NCI-H146 (cell line): ENCODE measurements at regions not wholly inside any gene's neighbourhood (a gene's known extent, or its start where the extent isn't known, plus 50 kb on each side); places are given as distances from the start of the nearest gene placed in this dataset.

Experiments
- DNase-seq: peaks from one replicate; lab custom pipeline; 2025; lab: John Stamatoyannopoulos, UW

DNA sequence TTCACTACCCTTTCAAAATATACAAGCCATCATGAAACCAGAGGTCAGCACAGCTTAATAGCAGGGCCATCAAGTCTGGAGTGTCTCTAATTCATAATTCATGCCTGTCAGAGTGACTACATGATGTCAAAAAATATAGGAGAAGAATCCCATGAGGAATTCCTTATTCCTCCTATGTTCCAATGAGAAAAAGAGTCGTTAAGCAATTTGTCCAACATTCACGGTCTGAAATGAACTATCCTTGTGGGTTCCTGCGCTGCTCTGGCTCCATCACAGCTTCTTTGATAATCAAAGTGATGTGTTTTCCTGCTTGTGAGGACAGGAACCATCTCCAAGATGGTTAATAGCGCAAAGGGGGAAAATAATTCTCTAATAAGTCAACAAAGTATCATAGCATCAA lies 560.4 kb upstream of the KLHL29 start:
- DNase-seq = no peak

DNA sequence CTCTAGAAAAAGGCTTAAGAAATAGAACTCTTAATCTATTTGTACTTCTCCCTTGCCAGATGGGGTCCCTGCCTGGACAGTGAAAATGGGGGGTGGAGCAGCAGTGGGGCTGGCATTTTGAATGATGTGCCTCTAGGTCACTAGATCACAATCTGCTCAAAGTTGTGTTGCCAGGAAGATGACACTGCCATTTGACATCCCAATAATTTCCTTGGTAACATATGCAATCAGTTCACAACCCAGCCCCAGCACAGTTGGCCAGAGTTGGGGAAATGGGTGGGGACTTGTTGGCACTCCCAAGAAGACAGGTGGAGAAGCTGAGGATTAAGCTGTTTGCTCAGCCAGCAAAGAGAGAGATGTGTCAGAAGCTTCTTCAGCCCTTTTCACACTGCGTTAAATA lies 558.3 kb upstream of the KLHL29 start:
- DNase-seq = no peak

DNA sequence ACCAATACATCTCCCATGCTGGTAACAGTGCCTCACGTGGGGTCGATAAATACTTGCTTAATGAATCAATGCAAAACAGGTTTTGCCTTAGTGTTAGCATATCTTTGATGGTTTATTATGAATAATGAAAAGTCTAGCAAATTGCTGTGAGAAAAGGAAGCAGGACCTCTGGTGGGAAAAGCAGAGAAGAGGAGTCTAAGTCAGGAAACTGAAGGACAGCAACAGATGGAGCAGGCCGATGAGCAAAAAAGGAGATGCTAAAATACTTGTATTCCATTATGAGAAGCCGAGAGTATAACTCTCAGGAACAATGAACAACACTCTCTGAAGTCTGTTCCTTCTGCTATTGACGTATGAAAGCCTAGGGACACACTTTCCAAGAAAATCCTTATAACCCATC lies 555.2 kb upstream of the KLHL29 start:
- DNase-seq = no peak

DNA sequence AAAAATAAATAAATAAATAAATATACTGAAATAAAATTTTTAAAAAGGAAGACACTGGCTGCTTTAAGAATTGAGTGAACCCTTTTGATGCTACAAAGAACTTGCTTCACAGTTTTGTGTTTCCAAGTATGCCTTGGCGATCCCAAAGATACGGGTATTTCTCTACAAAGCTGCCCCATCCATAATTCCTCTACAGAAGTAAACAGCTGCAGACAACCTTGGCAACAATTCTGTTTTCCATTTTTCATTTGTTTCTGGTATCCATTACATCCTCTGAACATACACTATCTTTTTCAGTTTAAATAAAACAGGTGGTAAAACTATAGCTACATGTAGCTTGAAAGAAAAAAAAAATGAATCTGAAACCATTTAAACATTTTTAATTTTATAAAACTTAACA lies 552.8 kb upstream of the KLHL29 start:
- DNase-seq = no peak

DNA sequence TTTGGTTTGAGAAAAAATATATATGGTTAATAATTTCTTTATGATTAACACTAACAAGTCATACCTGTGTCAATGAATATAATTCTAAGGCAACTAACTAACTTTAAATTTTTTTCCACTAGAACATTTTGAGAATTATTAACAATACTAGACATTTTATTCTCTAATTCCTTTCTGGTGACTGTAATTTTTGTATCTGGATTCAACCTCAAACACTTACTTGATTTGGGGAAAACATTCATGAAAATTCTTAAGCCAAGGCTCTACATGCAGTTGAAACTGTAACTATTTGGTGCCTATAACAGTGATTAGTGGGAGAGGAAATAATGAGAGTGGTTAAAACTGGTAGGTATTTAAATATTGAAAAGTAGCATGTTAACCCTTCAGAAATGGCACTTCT lies 546.5 kb upstream of the KLHL29 start:
- no peak for DNase-seq

DNA sequence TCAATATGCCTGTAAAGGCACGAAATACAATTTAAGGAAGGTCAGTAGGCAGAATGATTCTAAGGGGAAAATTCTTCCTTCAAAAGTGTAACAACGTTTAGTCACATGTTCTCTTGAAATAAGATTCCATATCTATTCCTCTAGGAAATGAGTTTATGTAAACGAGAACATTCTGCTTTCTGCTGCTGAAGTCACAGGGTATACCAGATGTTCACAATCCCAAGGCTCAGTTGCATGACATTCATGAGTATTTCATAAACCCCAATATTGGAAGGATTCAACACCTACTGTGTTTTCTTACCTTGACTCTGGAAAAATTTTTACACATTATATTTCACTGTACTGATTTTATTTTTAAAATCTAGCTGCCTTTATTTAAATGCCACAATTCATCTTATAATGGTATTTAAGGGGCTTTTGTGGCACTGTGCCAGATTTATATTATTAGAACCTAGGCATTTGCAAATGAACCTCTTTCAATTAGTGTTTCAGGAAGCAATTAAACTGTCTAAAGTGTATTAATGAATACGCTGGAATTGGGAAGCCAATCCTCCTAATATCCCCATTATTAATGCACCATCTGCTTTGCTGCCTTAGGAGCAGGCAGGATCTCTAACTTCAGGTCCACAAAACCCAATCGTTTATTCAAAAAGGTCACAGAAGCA lies 542.6 kb upstream of the KLHL29 start:
- DNase-seq = no peak

DNA sequence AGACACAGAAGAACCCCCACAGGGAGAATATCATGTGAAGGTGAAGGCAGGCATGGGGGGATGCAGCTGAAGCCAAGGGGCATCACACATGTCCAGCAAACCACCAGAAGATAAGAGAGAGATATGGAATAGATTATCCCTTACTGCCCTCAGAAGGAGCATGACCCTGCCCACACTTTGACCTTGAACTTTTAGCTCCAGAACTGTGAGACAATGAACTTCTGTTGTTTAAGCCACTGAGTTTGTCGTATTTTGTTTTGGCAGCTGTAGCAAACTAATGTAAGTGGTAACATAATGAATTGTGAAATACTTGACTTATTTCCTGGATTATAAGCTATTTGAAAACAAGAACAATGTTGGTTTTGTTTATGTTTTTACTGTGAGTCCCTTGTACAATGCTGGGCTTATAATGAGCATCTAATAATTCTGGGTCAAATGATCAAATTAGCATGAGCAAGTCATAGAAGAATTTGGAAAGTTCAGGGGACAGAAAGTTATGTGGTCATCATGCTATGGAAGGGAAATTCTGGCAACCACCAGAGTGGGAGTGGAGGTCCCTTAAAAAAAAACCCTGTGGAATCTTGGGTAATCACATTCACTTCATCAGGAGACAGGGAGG lies 541.0 kb upstream of the KLHL29 start:
- no peak for DNase-seq

DNA sequence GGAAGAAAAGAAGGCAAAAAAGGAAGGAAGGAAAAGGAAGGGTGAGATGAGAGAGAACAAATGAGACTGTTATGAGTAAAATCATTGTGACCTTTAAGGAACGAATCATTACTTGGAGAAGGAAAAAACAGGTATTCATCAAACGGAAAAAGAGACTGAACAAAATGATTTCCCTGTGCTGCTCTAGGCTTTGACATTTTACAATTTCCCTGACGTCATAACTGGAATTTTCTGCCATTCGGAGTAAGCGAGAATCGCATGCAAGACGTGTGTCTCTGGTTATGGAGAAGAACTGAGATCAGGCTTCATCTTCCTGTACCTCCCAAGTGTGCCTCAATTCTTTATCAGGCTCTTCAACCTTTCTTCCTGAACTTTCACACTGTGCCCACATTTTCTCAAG lies 534.7 kb upstream of the KLHL29 start:
- DNase-seq = no peak

DNA sequence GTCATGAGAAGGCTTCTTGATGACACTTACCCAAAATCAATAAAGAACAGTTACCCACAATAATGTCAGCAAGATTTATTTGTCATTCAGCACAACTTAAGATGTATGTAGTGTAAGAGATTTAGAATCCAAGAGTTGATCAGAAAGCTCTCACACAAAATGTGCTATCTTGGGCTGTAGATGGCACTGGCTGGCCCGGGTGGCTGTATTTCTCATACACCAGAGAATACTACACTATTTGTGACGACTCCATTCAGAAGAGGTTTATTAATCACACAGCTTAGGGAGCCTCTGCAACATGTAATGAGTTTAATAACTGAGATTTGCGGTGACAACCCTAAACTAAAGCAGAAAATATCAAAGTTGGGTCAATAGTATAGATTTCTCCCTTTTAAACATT lies 530.4 kb upstream of the KLHL29 start:
- no peak for DNase-seq

DNA sequence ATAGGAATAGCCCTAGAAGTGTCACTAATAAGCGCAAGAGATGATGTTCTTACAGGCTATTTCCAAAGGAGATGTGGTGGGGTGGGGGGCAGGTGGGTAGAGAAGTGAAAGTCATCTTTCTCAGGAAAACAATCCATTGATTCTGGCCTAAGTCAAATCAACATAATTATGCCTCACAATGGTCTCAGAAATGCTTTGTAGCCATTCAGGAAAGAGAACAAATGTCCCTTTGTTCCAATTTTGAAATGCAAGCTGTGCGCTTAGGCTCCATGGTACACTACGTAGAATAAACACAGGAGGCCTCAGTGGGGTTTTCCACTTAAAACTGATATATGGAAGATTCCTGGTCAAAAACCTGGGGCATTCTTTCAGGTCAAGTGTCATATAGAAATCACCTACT lies 529.9 kb upstream of the KLHL29 start:
- DNase-seq = peak; percentile 50

DNA sequence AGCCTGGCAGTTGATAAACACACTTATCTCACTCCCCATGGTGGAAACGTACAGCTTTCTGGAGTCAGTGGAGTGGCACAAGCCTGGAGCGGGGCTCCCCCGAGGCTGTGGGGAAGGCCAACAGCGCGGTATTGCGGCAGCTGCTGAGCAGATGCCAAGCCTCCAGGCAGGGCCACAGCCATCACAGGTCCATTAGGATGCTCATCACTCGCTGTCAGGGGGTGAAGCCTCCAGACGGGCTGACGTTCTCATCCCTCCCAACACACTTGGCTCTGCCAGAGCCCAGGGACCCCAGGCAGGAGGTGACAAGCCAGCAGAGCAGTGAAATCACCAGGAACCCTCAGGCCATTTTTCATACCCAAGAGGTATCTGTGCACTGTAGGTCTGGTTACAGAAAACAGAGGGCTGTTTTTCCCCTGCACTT lies 529.2 kb upstream of the KLHL29 start:
- peak; percentile 72 for DNase-seq

DNA sequence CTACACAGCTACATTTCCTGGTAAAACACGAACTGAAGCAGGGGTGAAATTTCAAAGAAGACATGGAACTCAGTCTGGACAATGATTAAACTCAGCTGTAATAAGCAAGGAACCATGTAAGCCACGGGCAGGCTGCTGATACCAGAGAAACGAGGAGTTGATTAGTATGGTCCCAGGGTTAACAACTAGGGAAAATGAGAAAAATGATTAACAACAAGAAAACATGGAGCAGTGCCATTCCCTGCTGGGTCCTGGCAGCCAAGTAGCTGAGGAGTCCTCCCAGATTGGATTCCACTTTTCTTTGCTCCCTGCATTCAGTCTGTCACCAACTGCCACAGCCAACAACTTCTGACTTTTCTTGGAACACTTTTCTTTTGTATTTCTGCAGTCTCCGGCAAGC lies 517.0 kb upstream of the KLHL29 start:
- no peak for DNase-seq

DNA sequence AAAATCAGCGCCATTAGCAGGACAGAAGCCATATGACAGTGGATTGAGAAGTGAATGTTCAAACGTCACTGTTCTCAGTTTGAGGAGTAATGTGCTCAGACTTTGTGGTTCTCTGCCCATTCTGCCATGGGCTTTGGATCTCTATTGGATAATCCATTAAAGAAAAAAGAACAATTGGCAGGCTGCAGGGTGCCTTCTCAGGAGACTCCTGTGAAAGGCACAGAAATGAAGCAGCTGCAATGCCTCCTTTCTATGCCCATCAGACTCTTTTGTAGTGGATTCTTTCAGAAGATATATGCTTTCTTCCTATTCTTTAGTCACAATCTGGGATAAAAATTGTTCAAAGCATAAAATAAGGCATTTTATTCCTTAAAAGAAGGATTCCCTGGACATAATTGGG lies 506.9 kb upstream of the KLHL29 start:
- no peak for DNase-seq

DNA sequence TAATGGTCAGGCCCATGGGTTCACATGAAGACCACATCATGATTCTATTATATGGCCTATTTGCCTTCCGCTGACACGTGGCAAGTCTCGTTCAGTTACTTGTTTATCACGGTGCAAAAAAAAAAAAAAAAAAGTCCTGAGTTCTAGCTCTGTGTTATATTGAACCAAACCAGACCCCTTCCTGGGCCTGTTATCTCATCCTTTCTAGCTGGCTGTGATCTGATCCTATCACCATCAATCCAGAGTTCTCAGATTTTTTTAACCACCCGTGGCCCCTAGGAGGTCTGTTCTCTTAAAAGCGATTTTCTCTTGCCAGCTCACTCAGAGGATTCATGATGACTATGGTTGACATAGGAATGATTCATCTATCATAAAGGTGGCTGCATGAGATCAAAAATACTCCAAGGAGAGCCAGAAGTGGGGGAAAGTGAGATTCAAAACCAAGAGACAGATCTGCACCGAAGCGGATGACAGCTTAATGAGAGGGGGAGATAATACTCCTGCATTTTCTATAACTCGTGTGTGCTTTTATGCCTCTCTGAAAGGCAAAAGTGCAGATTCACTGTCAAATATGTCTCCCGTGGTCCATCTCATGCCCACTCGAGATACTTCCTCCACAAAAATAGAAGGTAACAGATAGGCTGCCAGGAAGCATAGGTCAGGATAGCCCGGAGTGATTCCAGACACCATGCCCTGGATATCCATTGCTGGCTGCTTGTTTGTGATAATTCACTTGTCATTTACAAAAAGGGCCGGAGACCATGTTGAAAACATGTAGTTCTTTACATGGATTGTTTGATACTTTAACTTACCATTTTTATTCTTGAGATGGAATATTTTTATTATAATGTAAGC lies 505.7 kb upstream of the KLHL29 start:
- DNase-seq = no peak

DNA sequence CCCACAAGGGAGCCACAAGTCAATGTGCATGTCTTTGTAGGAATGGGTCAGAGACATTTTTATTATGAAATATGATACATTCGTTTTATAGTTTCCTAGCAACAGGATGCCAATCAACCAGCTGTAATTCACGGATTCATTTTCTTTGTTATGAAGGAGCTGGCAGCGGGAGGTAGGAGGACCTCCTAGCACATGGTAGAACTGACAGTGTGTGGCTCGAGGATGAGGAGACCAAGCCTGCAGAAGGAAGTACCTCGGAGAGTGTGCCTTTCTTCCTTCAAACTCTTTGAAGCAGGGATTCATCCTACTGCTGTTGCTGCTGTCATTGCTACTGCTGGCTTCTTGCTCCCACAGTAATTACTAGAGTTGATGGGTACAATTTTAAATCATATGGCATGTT lies 504.8 kb upstream of the KLHL29 start:
- no peak for DNase-seq

DNA sequence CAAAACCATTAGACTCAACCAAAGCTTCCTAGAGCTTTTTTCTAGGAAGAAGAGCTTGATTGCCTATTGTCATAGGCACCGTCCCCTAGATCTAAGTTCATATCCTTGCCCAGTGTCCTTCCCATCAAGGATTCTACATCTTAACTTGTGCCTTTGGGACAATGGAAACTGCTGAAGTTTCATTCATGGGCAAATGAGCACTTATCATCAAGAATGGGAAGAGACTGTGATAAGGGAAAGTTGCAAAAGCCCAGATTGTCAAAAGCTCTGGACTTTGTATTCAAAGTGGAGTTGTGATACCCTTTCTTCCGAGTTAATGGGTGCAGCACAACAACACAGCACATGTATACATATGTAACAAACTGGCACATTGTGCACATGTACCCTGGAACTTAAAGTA lies 503.0 kb upstream of the KLHL29 start:
- DNase-seq = no peak

DNA sequence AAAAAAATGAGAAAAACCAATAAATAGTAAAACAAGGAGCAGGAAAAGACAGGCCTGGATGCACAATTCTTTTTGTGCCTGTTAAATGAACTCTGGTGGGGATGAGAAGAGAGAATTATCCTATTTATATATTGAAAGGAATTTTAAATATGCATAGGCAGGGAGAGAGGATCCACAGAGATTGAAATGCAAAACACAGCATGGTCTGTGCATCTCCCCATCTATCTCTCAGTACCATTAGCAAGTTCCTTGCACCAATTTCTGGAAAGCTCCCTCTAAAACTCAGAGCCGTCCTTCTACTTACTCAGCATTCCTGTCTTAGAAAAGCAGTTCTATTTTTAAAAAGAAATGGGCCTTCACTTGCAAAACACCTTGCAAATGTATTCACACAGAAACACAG lies 502.3 kb upstream of the KLHL29 start:
- no peak for DNase-seq

DNA sequence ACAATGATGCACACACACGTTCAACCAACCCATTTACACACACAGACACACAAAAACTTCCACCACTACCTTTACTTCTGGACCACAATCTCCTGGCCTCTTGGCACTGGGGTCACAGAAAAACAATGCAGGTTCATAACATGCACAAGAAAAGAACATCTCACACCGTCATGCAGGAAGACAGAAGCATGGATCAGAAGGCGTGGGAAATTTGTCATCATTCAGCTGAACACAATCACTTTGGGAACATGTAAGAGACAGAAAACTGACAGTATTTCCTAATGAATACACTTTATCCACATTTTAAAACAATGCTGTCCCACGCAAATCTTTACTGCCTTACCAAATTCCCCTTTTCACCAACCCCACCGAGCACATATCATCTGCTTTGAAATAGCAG lies 501.9 kb upstream of the KLHL29 start:
- no peak for DNase-seq

DNA sequence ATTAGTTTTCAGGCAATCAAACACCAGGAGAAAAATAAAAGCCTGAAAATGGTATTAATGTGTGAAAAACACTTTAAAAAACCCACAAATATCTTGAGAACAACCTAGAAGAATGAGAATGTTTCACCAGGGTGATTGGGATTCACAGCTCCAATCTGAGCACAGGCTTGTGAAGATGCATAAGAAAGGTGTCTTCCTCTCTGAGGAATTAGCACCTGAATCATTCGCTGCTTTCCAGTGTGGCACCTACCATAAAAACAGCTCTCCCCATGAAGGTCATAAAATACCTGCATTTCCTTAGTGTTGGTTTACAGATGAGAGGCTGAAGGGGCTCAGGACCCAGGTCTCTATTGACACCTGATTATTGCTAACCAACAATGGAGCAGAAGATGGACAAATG lies 499.7 kb upstream of the KLHL29 start:
- DNase-seq = no peak

DNA sequence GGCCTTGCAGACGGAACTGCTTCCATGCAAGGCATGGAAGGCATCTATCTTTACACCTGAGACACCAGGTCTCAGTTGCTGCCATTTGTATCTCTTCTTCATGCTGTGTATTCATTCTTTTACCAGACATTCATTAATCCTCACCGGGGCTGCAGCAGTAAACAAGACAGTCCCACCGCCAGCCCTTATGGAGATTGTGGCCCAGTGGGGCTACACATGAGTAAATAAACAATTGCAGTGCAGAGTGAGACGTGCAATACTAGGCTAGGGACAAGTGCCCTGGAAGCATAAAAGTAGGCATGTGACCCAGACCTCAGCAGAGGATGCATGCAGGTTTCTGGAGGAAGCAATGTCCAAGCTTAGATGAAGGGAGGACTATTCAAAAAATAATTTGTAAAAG lies 497.6 kb upstream of the KLHL29 start:
- DNase-seq = no peak

DNA sequence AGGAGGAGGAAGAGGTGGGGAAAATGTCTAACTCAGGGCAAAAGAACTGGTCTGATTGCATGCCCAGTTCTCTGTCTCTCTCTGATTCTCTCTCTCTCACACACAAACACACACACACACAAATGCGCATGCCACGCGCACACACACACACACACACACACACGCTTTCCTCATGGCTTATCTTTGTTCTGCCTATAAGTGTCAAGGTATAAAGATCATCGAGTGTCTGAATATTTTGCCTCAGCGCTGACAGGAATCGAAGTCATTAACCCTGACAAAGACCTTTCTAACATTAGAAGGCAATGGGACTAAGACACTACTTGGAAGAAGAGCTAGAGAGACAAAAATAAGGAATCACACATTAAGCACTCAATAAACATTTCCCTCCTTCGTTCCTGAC lies 497.1 kb upstream of the KLHL29 start:
- DNase-seq = no peak

DNA sequence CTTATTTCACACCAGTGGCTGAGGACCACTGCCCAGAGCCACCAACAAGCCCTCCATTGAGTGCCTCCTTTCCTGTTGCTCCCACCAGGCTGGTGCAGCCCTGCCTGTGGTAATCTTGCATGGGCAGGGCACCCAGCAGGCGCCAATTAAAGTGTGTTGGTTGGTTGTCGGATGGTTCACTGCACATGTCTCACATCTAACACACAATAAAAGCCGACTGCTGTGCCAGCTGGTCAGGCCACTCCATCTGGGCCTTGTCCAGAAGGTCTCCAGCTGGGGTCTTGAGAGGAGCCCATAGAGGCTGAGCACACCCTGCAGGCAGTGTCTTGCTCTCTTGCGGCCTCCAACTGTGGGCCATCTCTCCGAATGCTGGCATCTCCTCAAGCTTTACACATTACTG lies 494.8 kb upstream of the KLHL29 start:
- DNase-seq = peak; percentile 90

DNA sequence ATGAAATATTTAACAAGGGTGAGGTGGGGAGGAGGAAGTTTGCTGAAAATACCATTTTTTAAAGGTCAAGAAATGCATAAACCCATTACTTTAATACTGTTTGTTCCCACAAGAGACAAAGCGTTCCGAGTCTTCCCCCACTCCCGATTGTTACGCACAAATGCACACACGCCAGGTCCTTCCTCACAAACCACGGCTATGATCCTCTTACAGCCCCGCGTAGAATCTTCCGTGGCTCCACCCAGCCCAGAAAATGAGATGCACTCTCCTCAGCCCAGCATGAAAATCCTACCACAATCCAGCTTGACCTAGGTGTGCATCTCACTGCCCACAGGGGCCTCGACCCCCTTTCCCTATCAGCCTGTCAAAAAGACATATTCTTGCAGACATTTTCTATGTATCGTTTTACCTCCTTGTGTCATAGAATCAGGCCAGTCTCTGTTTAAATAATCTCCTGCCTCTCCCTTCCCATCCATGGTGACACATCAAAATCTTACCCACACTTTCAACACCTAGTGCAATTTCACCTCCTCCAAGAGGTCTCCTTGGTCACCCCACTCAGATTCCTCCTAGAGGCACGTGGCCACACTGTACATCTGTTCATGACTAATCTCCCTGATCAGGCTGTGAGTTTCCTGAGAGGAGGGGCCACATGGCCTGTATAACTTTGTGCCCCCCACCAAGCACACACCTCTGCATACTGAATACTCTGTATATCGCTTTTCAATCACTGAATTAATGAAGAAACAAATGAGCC lies 491.0 kb upstream of the KLHL29 start:
- no peak for DNase-seq
